ENCODE measurements at regions not wholly inside any gene's neighbourhood (a gene's known extent, or its start where the extent isn't known, plus 50 kb on each side); places are given as distances from the start of the nearest gene placed in this dataset.

DNA sequence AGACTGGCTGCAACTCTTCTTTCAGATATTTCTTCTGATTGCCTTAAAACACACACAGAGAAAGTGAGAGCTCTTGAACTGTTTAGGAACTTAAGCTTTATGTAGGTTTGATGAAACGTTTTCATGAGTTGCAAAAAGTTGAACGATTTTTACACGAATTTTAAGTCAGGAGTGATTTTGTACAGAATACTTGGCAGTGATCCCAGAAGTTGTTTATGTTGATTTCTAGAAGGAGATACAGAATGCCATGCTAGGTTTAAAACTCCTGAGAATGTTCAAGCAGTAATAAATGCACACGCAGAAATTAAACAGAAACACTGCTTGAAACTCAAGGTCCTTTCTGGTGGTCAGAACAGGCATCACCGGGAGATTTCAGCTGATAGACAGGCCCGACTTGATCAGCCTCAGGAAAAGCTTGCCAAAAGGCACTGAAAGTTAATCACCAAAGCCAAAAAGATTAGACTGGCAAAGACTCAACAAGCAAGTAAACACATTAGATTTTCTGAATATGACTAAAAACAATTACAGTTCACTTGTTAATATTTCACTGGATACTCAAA, 123.1 kb downstream of the SOCS6 start:
- BruUV-seq (replicated peaks) = no TSS peak
- intact Hi-C loops (cut with micrococcal nuclease) = no loop called here
- DNase-seq (ENCODE audit: low read depth, low spot score) (no peak), ATAC-seq (no peak)
- no peak overlapping the region for H3K4me3 ChIP-seq (replicated peaks in 1 of 2; ENCODE audit: low read depth in 1 of 2, low read length in 2 of 2)
- H3K9ac ChIP-seq (ENCODE audit: low read length) = no peak overlapping the region
- POLR2A ChIA-PET = no interaction called here
- TF ChIP-seq ELF1 (IDR thresholded peaks at IDR 0.05; ENCODE audit: borderline replicate concordance, low read depth) (no peak), ZNF274 (IDR thresholded peaks at IDR 0.05; ENCODE audit: low read depth, low read length) (no peak), SRF (IDR thresholded peaks at IDR 0.05; ENCODE audit: low read depth) (no peak), EZH2phosphoT487 (IDR thresholded peaks at IDR 0.05; ENCODE audit: borderline replicate concordance) (no peak), POLR2A (IDR thresholded peaks at IDR 0.05; ENCODE audit: borderline replicate concordance, extremely low read depth, insufficient read depth, insufficient read length) (no peak), YY1 (IDR thresholded peaks at IDR 0.05; ENCODE audit: extremely low read depth, insufficient replicate concordance, low read depth, low read length) (no peak), POLR2AphosphoS5 (IDR thresholded peaks at IDR 0.05; ENCODE audit: low read depth, low read length) (no peak), ZFX (IDR thresholded peaks at IDR 0.05) (no peak), SIN3A (IDR thresholded peaks at IDR 0.05; ENCODE audit: low read depth) (no peak), CBX3 (IDR thresholded peaks at IDR 0.05; ENCODE audit: low read depth) (no peak), FOSL1 (IDR thresholded peaks at IDR 0.05; ENCODE audit: low read depth) (no peak), CEBPB (IDR thresholded peaks at IDR 0.05; ENCODE audit: low read depth) (no peak), TCF7L2 (IDR thresholded peaks at IDR 0.05; ENCODE audit: borderline replicate concordance, extremely low read depth, insufficient read depth, insufficient read length) (no peak), SP1 (IDR thresholded peaks at IDR 0.05; ENCODE audit: low read depth) (no peak)
- TF ChIP-seq, protein P1, sequence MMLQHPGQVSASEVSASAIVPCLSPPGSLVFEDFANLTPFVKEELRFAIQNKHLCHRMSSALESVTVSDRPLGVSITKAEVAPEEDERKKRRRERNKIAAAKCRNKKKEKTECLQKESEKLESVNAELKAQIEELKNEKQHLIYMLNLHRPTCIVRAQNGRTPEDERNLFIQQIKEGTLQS (IDR thresholded peaks at IDR 0.05) = no peak
- TF ChIP-seq, protein P2, sequence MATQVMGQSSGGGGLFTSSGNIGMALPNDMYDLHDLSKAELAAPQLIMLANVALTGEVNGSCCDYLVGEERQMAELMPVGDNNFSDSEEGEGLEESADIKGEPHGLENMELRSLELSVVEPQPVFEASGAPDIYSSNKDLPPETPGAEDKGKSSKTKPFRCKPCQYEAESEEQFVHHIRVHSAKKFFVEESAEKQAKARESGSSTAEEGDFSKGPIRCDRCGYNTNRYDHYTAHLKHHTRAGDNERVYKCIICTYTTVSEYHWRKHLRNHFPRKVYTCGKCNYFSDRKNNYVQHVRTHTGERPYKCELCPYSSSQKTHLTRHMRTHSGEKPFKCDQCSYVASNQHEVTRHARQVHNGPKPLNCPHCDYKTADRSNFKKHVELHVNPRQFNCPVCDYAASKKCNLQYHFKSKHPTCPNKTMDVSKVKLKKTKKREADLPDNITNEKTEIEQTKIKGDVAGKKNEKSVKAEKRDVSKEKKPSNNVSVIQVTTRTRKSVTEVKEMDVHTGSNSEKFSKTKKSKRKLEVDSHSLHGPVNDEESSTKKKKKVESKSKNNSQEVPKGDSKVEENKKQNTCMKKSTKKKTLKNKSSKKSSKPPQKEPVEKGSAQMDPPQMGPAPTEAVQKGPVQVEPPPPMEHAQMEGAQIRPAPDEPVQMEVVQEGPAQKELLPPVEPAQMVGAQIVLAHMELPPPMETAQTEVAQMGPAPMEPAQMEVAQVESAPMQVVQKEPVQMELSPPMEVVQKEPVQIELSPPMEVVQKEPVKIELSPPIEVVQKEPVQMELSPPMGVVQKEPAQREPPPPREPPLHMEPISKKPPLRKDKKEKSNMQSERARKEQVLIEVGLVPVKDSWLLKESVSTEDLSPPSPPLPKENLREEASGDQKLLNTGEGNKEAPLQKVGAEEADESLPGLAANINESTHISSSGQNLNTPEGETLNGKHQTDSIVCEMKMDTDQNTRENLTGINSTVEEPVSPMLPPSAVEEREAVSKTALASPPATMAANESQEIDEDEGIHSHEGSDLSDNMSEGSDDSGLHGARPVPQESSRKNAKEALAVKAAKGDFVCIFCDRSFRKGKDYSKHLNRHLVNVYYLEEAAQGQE (IDR thresholded peaks at IDR 0.05; ENCODE audit: low read depth) = no peak
- TF ChIP-seq, protein P3, sequence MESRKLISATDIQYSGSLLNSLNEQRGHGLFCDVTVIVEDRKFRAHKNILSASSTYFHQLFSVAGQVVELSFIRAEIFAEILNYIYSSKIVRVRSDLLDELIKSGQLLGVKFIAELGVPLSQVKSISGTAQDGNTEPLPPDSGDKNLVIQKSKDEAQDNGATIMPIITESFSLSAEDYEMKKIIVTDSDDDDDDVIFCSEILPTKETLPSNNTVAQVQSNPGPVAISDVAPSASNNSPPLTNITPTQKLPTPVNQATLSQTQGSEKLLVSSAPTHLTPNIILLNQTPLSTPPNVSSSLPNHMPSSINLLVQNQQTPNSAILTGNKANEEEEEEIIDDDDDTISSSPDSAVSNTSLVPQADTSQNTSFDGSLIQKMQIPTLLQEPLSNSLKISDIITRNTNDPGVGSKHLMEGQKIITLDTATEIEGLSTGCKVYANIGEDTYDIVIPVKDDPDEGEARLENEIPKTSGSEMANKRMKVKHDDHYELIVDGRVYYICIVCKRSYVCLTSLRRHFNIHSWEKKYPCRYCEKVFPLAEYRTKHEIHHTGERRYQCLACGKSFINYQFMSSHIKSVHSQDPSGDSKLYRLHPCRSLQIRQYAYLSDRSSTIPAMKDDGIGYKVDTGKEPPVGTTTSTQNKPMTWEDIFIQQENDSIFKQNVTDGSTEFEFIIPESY (IDR thresholded peaks at IDR 0.05; ENCODE audit: extremely low read depth, insufficient replicate concordance, low read length) = no peak
- TF ChIP-seq, protein P4, sequence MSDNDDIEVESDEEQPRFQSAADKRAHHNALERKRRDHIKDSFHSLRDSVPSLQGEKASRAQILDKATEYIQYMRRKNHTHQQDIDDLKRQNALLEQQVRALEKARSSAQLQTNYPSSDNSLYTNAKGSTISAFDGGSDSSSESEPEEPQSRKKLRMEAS (IDR thresholded peaks at IDR 0.05) = no peak
- no peaks in the 10 kb centered on the region for H3K36me3 ChIP-seq (ENCODE audit: control insufficient read depth in 1 of 2, insufficient read depth in 2 of 2, low read length in 2 of 2)
- H2AFZ ChIP-seq (ENCODE audit: low read depth, low read length, poor library complexity, severe bottlenecking) = peak overlapping the region; percentile 41
- no peaks in the 10 kb centered on the region for H4K20me1 ChIP-seq (ENCODE audit: insufficient read depth)
- H3K4me2 ChIP-seq (ENCODE audit: low read length) = no peak overlapping the region
- no peaks in the 10 kb centered on the region for H3K9me3 ChIP-seq (ENCODE audit: control insufficient read depth in 1 of 2, insufficient read depth in 1 of 2, low read depth in 1 of 2, low read length in 2 of 2)
- H3K79me2 ChIP-seq (ENCODE audit: insufficient read depth, low read length) = no peaks in the 10 kb centered on the region
- RAD21 ChIA-PET (ENCODE audit: low non-redundant PET in 1 of 2, low total read pairs in 2 of 2, uncharacterized antibody in 2 of 2, unreplicated experiment in 2 of 2) = no interaction called here
- H3K27ac ChIP-seq (ENCODE audit: low read depth, low read length) = no peak overlapping the region
- H3K27me3 ChIP-seq (ENCODE audit: insufficient read depth, low read length) = no peaks in the 10 kb centered on the region
- no peaks in the 10 kb centered on the region for H3K9me2 ChIP-seq (ENCODE audit: insufficient read depth)
- peaks cover 23 to 48% of the 10 kb centered on the region in 2 experiments for H3K4me1 ChIP-seq (ENCODE audit: control insufficient read depth in 1 of 2, insufficient read depth in 2 of 2, low read length in 2 of 2)
- CTCF ChIA-PET = no interaction called here

Data from HCT116 (cell line).